HCT116 (cell line): ENCODE measurements at regions not wholly inside any gene's neighbourhood (a gene's known extent, or its start where the extent isn't known, plus 50 kb on each side); places are given as distances from the start of the nearest gene placed in this dataset.
"Not testable (repeated sequence)": the region's sequence is repeated elsewhere in the genome, so short reads cannot be mapped to it uniquely, and the experiment has no call there.

Experiments
- ATAC-seq: fragments of 200-7000 bp; cut with Tn5 transposase; 2 replicates; pipeline ENCODE4 v1.9.1; 2020; ENCODE audit warnings: mild to moderate bottlenecking, moderate library complexity
- BruUV-seq: library from RNA; stranded (reverse); fragments of 400-500 nt; replicated peaks from 2 replicates; lab custom pipeline; 2021; lab: Mats Ljungman, UMichigan
- CTCF ChIA-PET: fragments of 300-600 bp; sonication (Branson Sonifier 250); formaldehyde crosslinking; loops from one replicate; lab custom pipeline; 2021; ENCODE audit warnings: antibody characterized with exemption; lab: Charles Lee
- POLR2A ChIA-PET: fragments of 300-600, 350-600 bp; sonication (Branson Sonifier 250); formaldehyde crosslinking; loops from one replicate; lab custom pipeline; 2021; ENCODE audit warnings: antibody characterized with exemption; lab: Charles Lee
- RAD21 ChIA-PET, 2 experiments: fragments of 300-600 bp; sonication (Branson Sonifier 250); formaldehyde crosslinking; loops; one replicate each; lab custom pipeline; 2023; ENCODE audit warnings: low total read pairs in 2 of 2; ENCODE audit not compliant: uncharacterized antibody in 2 of 2, unreplicated experiment in 2 of 2, low non-redundant PET in 1 of 2; lab: Charles Lee
- DNase-seq: peaks from one replicate; pipeline ENCODE4 v3.0.0-alpha.2; 2010; ENCODE audit warnings: low read depth, low spot score
- H2AFZ ChIP-seq: fragments of 200-600 bp; shearing (Covaris generic), sonication (generic); 2 replicates; pipeline ENCODE4 v1.6.1; 2017; ENCODE audit warnings: low read depth, mixed run types, mixed read lengths, antibody characterized with exemption, low read length; ENCODE audit not compliant: poor library complexity, severe bottlenecking
- H3K27ac ChIP-seq: 2 replicates; pipeline ENCODE4 v1.5.1; 2012; ENCODE audit warnings: low read depth, low read length
- H3K27me3 ChIP-seq: fragments of 200-600 bp; sonication (generic); 2 replicates; pipeline ENCODE4 v1.6.1; 2016; ENCODE audit warnings: mixed run types, low read length, mixed read lengths; ENCODE audit not compliant: insufficient read depth
- H3K36me3 ChIP-seq, 2 experiments: fragments of 200-500 bp in 1 of 2; fragments of 200-600 bp in 1 of 2; sonication (Bioruptor generic) in 1 of 2; sonication (generic) in 1 of 2; 2 replicates each; pipeline versions ENCODE4 v1.5.1 to v1.6.1; 2014 to 2016; ENCODE audit warnings: low read length in 2 of 2, inconsistent platforms in 1 of 2, mixed read lengths in 1 of 2, mixed run types in 1 of 2; ENCODE audit not compliant: insufficient read depth in 2 of 2, control insufficient read depth in 1 of 2
- H3K4me1 ChIP-seq, 2 experiments: fragments of 200-600 bp in 1 of 2; sonication (generic) in 1 of 2; 2 replicates each; pipeline versions ENCODE4 v1.5.1 to v1.6.1; 2012 to 2017; ENCODE audit warnings: low read length in 2 of 2, inconsistent platforms in 1 of 2, mild to moderate bottlenecking in 1 of 2, mixed read lengths in 1 of 2, mixed run types in 1 of 2, moderate library complexity in 1 of 2; ENCODE audit not compliant: insufficient read depth in 2 of 2, control insufficient read depth in 1 of 2
- H3K4me2 ChIP-seq: fragments of 200-600 bp; sonication (generic); 2 replicates; pipeline ENCODE4 v1.6.1; 2017; ENCODE audit warnings: mixed run types, low read length, mixed read lengths
- H3K4me3 ChIP-seq, 2 experiments: fragments of 200-600 bp in 1 of 2; sonication (generic) in 1 of 2; replicated peaks in 1 of 2; 2 replicates each; pipeline ENCODE4 v1.5.1; 2011 to 2016; ENCODE audit warnings: low read length in 2 of 2, control low read depth in 1 of 2, low read depth in 1 of 2, mild to moderate bottlenecking in 1 of 2, mixed read lengths in 1 of 2, mixed run types in 1 of 2
- H3K79me2 ChIP-seq: fragments of 200-600 bp; sonication (generic); 2 replicates; pipeline ENCODE4 v1.6.1; 2017; ENCODE audit warnings: mild to moderate bottlenecking, mixed run types, low read length, moderate library complexity, mixed read lengths; ENCODE audit not compliant: insufficient read depth
- H3K9ac ChIP-seq: fragments of 200-600 bp; sonication (generic); 2 replicates; pipeline ENCODE4 v1.6.1; 2016; ENCODE audit warnings: low read length, mixed read lengths
- H3K9me2 ChIP-seq: fragments of 200-600 bp; sonication (generic), shearing (Covaris generic); 2 replicates; pipeline ENCODE4 v1.6.1; 2017; ENCODE audit warnings: mixed run types, mild to moderate bottlenecking, moderate library complexity; ENCODE audit not compliant: insufficient read depth
- H3K9me3 ChIP-seq, 2 experiments: fragments of 200-500 bp in 1 of 2; fragments of 200-600 bp in 1 of 2; sonication (Bioruptor generic) in 1 of 2; sonication (generic) in 1 of 2; 2 replicates each; pipeline ENCODE4 v1.6.1; 2014 to 2017; ENCODE audit warnings: low read length in 2 of 2, mixed read lengths in 2 of 2, inconsistent platforms in 1 of 2, low read depth in 1 of 2, mild to moderate bottlenecking in 1 of 2, mixed run types in 1 of 2, moderate library complexity in 1 of 2; ENCODE audit not compliant: control insufficient read depth in 1 of 2, insufficient read depth in 1 of 2
- H4K20me1 ChIP-seq: fragments of 200-600 bp; sonication (generic), shearing (Covaris generic); 2 replicates; pipeline ENCODE4 v1.6.1; 2017; ENCODE audit warnings: mixed run types, mild to moderate bottlenecking, moderate library complexity; ENCODE audit not compliant: insufficient read depth
- CTCF ChIP-seq, 3 experiments: fragments of 200-600 bp in 1 of 3; sonication (generic) in 1 of 3; IDR thresholded peaks in 2 of 3; conservative IDR thresholded peaks in 1 of 3; 2 replicates each; pipeline ENCODE4 v1.5.1; 2012 to 2017; ENCODE audit warnings: low read depth in 2 of 3, low read length in 2 of 3, antibody characterized with exemption in 1 of 3, borderline replicate concordance in 1 of 3, control low read depth in 1 of 3, mild to moderate bottlenecking in 1 of 3, mixed read lengths in 1 of 3, mixed run types in 1 of 3, moderate library complexity in 1 of 3; ENCODE audit not compliant: insufficient read depth in 1 of 3
- EGR1 ChIP-seq: IDR thresholded peaks from 2 replicates; pipeline ENCODE4 v1.6.1; 2012; ENCODE audit warnings: low read depth
- POLR2A ChIP-seq: IDR thresholded peaks from 2 replicates; pipeline ENCODE4 v1.7.0; 2011; ENCODE audit warnings: borderline replicate concordance; ENCODE audit not compliant: insufficient read depth, insufficient read length; ENCODE audit errors: extremely low read depth
- REST ChIP-seq: IDR thresholded peaks from 2 replicates; pipeline ENCODE4 v1.6.1; 2012; ENCODE audit warnings: low read depth
- TCF7L2 ChIP-seq: IDR thresholded peaks from 2 replicates; pipeline ENCODE4 v1.7.0; 2011; ENCODE audit warnings: borderline replicate concordance, inconsistent platforms; ENCODE audit not compliant: insufficient read depth, insufficient read length; ENCODE audit errors: extremely low read depth
- ZNF274 ChIP-seq: fragments of 200-500 bp; sonication (Bioruptor generic); IDR thresholded peaks from 2 replicates; pipeline ENCODE4 v1.6.1; 2014; ENCODE audit warnings: mild to moderate bottlenecking, low read depth, low read length, inconsistent platforms
- intact Hi-C: fragments of 100-400 bp; cut with micrococcal nuclease; formaldehyde crosslinking; loops from 2 replicates; pipeline ENCODE4 v1.10.0; 2022

GRCh38 chr1:91606546-91607078 lies 106.0 kb downstream of the CDC7 start:
- Histone ChIP-seq H3K9me2 (no peaks in the 10 kb centered on the region), H3K9me3 (no peaks in the 10 kb centered on the region), H2AFZ (no peak overlapping the region), H3K4me1 (peaks cover 8 to 33% of the 10 kb centered on the region in 2 experiments; a peak in 3 of 4 replicates), H3K27ac (no peak overlapping the region), H3K4me2 (no peak overlapping the region), H3K79me2 (no peaks in the 10 kb centered on the region), H3K9ac (no peak overlapping the region), H4K20me1 (no peaks in the 10 kb centered on the region), H3K4me3 (no peak overlapping the region), H3K27me3 (no peaks in the 10 kb centered on the region), H3K36me3 (no peaks in the 10 kb centered on the region)
- DNase-seq (no peak), ATAC-seq (no peak)
- POLR2A ChIA-PET, result no interaction called here
- BruUV-seq, result no TSS peak
- RAD21 ChIA-PET, result no interaction called here
- intact Hi-C loops, result no loop called here
- no peak for TF ChIP-seq POLR2A
- no peak for TF ChIP-seq CTCF (IDR thresholded peaks at IDR 0.05 in 2 of 3, conservative IDR thresholded peaks at IDR 0.05 in 1 of 3; ENCODE audit: borderline replicate concordance in 1 of 3, insufficient read depth in 1 of 3, low read depth in 2 of 3, low read length in 2 of 3)
- TF ChIP-seq EGR1, result no peak
- TF ChIP-seq TCF7L2, result no peak
- no peak for TF ChIP-seq REST
- TF ChIP-seq ZNF274, result no peak
- TF ChIP-seq, all 23 proteins: peak for 0
- CTCF ChIA-PET, result no interaction called here

GRCh38 chr1:91607686-91608085 lies 107.0 kb downstream of the CDC7 start:
- intact Hi-C loops, ATAC-seq, H3K36me3 ChIP-seq, H3K4me3 ChIP-seq, H3K4me2 ChIP-seq, H3K27ac ChIP-seq, POLR2A ChIA-PET, RAD21 ChIA-PET, H2AFZ ChIP-seq, BruUV-seq, H3K9me2 ChIP-seq, H3K27me3 ChIP-seq, H4K20me1 ChIP-seq, CTCF ChIA-PET, H3K9me3 ChIP-seq, DNase-seq, H3K9ac ChIP-seq, H3K79me2 ChIP-seq: not testable (repeated sequence)
- H3K4me1 ChIP-seq, result peaks cover 8 to 41% of the 10 kb centered on the region in 2 experiments; a peak in 3 of 4 replicates
